PC-9 (cell line): ENCODE measurements at regions not wholly inside any gene's neighbourhood (a gene's known extent, or its start where the extent isn't known, plus 50 kb on each side); places are given as distances from the start of the nearest gene placed in this dataset.

Experiments
- CTCF ChIP-seq: fragments of 200-600 bp; sonication (generic); conservative IDR thresholded peaks from 2 replicates; pipeline ENCODE4 v1.6.1; 2017; ENCODE audit warnings: mixed run types, antibody characterized with exemption, mild to moderate bottlenecking, moderate library complexity
- EZH2 ChIP-seq: fragments of 200-600 bp; sonication (generic); IDR thresholded peaks from 2 replicates; pipeline ENCODE4 v1.8.0; 2017; ENCODE audit warnings: antibody characterized with exemption, low read depth

DNA sequence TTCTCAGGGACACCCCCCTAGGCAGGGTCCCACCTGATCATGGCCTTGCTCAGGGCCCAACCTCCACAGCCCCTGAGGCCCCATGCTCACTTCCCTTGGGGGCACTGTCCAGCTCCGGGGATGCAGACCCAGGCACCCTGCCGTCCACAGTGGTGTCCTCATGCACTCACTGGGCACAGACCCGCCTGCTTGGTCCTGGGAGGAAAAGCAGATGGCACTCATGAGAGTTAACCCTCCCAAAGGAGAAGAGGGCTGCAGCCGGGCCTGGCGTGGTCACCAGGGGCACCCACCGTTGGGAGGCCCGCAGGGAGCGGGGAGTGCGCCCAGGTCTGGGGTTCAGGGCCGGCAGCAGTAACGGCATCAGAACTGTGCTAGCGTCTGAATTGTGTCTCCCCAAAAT, 1270.9 kb downstream of the BRD1 start:
- TF ChIP-seq CTCF (no peak), EZH2 (no peak)
